ENCODE measurements at regions not wholly inside any gene's neighbourhood (a gene's known extent, or its start where the extent isn't known, plus 50 kb on each side); places are given as distances from the start of the nearest gene placed in this dataset.
"Not testable (repeated sequence)": the region's sequence is repeated elsewhere in the genome, so short reads cannot be mapped to it uniquely, and the experiment has no call there.

DNA sequence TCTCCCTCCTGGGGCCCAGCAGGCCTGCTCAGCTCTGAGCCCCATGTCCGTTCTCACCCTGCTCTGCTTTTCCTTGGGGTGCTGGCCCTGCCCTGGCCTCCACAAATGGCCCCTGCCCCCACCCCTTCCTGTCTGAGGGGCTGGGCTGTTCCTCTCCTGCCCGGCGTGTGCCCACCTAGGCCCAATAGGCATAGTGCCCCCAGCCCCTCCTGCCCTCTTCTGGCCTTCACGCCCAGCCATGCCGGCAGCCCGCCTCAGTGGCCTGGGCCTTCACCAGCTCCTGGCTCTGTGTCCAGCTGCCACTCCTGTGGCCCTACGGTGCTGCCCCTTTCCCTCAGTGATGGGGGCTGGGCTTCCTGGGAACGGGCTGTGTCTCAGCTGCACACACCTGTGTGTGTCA lies 125.9 kb downstream of the TMEM121 start:
- CTCF ChIA-PET; intact Hi-C loops (cut with micrococcal nuclease; ENCODE audit: unreplicated experiment); H3K4me1 ChIP-seq (ENCODE audit: insufficient read depth, low read length, poor library complexity, severe bottlenecking); H3K27me3 ChIP-seq (replicated peaks; ENCODE audit: insufficient read depth, low read depth, low read length, poor library complexity); H3K4me3 ChIP-seq (ENCODE audit: low read depth, low read length, poor library complexity, severe bottlenecking); H3K36me3 ChIP-seq (ENCODE audit: insufficient read depth, low read length, poor library complexity, severe bottlenecking); POLR2A ChIA-PET (ENCODE audit: low non-redundant PET); H3K9me3 ChIP-seq (ENCODE audit: low read depth, low read length, poor library complexity, severe bottlenecking); DNase-seq (ENCODE audit: low spot score); H3K27ac ChIP-seq (ENCODE audit: low read depth, low read length, poor library complexity, severe bottlenecking); BruUV-seq (replicated peaks): not testable (repeated sequence)

DNA sequence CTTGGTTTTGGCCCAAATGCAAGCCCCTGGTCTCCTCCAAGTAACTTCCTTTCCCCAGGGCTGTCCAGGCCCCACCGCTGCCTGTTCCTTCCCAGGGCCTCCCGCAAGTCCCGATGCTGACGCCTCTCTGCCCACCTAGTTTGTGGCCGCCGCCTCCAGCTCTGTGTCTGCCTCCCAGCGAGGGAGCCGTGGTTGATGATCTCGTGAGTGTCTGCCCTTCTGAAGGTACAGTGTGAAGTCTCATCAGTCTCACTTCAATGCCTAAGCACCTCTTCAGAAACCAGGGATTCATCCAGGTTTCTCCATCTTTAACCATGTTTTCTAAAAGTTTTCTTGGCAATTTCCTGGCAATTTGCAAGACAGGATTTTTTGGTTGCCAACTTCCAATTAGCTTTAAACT lies 127.5 kb downstream of the TMEM121 start:
- DNase-seq (ENCODE audit: low spot score); CTCF ChIA-PET; H3K9me3 ChIP-seq (ENCODE audit: low read depth, low read length, poor library complexity, severe bottlenecking); BruUV-seq (replicated peaks); POLR2A ChIA-PET (ENCODE audit: low non-redundant PET); H3K27me3 ChIP-seq (replicated peaks; ENCODE audit: insufficient read depth, low read depth, low read length, poor library complexity); H3K4me3 ChIP-seq (ENCODE audit: low read depth, low read length, poor library complexity, severe bottlenecking); H3K4me1 ChIP-seq (ENCODE audit: insufficient read depth, low read length, poor library complexity, severe bottlenecking); intact Hi-C loops (cut with micrococcal nuclease; ENCODE audit: unreplicated experiment); H3K27ac ChIP-seq (ENCODE audit: low read depth, low read length, poor library complexity, severe bottlenecking); H3K36me3 ChIP-seq (ENCODE audit: insufficient read depth, low read length, poor library complexity, severe bottlenecking): not testable (repeated sequence)

DNA sequence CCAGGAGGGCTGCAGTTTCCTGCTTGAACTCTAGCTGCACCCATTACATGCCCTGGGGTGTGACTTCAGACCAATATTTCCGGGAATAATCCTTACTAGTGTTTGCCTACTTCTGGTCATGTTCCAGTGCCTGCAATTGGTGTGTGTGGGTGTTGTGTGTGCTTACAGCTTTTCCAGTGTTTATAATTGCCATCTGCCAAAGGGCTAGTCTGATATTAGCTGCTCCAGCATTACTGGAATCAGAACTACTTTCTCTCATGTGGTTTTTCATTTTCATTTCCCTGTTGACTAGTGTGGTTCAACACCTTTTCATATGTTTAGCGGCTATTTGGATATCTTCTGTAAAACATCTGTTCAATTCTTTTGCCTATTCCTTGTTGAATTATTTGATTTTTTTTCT lies 132.9 kb downstream of the TMEM121 start:
- H3K4me3 ChIP-seq (ENCODE audit: low read depth, low read length, poor library complexity, severe bottlenecking); H3K27ac ChIP-seq (ENCODE audit: low read depth, low read length, poor library complexity, severe bottlenecking); CTCF ChIA-PET; H3K36me3 ChIP-seq (ENCODE audit: insufficient read depth, low read length, poor library complexity, severe bottlenecking); H3K4me1 ChIP-seq (ENCODE audit: insufficient read depth, low read length, poor library complexity, severe bottlenecking); DNase-seq (ENCODE audit: low spot score); POLR2A ChIA-PET (ENCODE audit: low non-redundant PET); intact Hi-C loops (cut with micrococcal nuclease; ENCODE audit: unreplicated experiment); BruUV-seq (replicated peaks); H3K27me3 ChIP-seq (replicated peaks; ENCODE audit: insufficient read depth, low read depth, low read length, poor library complexity); H3K9me3 ChIP-seq (ENCODE audit: low read depth, low read length, poor library complexity, severe bottlenecking): not testable (repeated sequence)

DNA sequence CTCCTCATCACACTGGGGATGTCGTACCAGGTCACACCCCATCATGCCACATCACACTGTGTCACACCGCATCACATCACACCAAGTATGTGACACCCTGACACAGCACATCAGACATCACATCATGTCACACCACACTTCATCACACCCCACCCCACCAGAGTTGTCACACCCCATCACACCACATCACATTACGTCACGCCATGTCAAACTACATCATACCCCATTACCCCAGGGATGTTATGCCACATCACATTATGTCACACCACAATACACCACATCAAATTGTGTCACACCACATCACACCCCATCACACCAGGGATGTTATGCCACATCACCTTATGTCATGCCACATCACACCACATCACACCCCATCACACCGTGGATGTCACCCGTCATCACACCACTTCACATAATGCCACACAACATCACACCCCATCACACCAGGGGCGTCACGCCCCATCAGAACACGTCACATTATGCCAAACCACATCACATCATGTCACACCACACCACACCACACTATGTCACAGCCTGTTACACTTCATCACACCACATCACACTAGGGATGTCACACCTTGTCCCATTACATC lies 133.6 kb downstream of the TMEM121 start:
- Histone ChIP-seq H3K36me3 (ENCODE audit: insufficient read depth, low read length, poor library complexity, severe bottlenecking) (no peaks in the 10 kb centered on the region), H3K27ac (ENCODE audit: low read depth, low read length, poor library complexity, severe bottlenecking) (no peak overlapping the region), H3K4me3 (ENCODE audit: low read depth, low read length, poor library complexity, severe bottlenecking) (no peak overlapping the region), H3K4me1 (ENCODE audit: insufficient read depth, low read length, poor library complexity, severe bottlenecking) (no peaks in the 10 kb centered on the region), H3K27me3 (replicated peaks; ENCODE audit: insufficient read depth, low read depth, low read length, poor library complexity) (no peaks in the 10 kb centered on the region), H3K9me3 (ENCODE audit: low read depth, low read length, poor library complexity, severe bottlenecking) (no peaks in the 10 kb centered on the region)
- TF ChIP-seq EZH2 (IDR thresholded peaks at IDR 0.05; ENCODE audit: borderline replicate concordance, low read depth, low read length, poor library complexity, severe bottlenecking) = no peak
- TF ChIP-seq, protein P1, sequence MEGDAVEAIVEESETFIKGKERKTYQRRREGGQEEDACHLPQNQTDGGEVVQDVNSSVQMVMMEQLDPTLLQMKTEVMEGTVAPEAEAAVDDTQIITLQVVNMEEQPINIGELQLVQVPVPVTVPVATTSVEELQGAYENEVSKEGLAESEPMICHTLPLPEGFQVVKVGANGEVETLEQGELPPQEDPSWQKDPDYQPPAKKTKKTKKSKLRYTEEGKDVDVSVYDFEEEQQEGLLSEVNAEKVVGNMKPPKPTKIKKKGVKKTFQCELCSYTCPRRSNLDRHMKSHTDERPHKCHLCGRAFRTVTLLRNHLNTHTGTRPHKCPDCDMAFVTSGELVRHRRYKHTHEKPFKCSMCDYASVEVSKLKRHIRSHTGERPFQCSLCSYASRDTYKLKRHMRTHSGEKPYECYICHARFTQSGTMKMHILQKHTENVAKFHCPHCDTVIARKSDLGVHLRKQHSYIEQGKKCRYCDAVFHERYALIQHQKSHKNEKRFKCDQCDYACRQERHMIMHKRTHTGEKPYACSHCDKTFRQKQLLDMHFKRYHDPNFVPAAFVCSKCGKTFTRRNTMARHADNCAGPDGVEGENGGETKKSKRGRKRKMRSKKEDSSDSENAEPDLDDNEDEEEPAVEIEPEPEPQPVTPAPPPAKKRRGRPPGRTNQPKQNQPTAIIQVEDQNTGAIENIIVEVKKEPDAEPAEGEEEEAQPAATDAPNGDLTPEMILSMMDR (conservative IDR thresholded peaks at IDR 0.05; ENCODE audit: low read depth, low read length) = no peak
- CTCF ChIA-PET = no interaction called here
- BruUV-seq (replicated peaks) = no TSS peak
- intact Hi-C loops (cut with micrococcal nuclease; ENCODE audit: unreplicated experiment) = no loop called here
- POLR2A ChIA-PET (ENCODE audit: low non-redundant PET) = no interaction called here
- no peak for DNase-seq (ENCODE audit: low spot score)
